Gastrocnemius medialis (tissue), 4 donors: ENCODE measurements at regions not wholly inside any gene's neighbourhood (a gene's known extent, or its start where the extent isn't known, plus 50 kb on each side); places are given as distances from the start of the nearest gene placed in this dataset.

ENCODE experiments used
- ATAC-seq, 2 donors: fragments of 150-250 bp; one replicate each; pipeline ENCODE4 v1.9.1; 2016
- DNase-seq, 2 donors: peaks; one replicate each; pipeline ENCODE4 v3.0.0-alpha.2; 2019
- H3K27ac ChIP-seq, 4 donors: fragments of 200-600 bp; sonication (generic); 1 replicate in 1 of 4; 2 replicates in 3 of 4; pipeline ENCODE4 v1.5.1; 2016 to 2018; ENCODE audit warnings: mild to moderate bottlenecking in 2 of 4, moderate library complexity in 1 of 4
- H3K27me3 ChIP-seq, 3 donors: fragments of 200-600 bp; sonication (generic) in 2 of 3; 1 replicate in 1 of 3; 2 replicates in 2 of 3; pipeline versions ENCODE4 v1.5.1 to v1.6.0; 2016 to 2019; ENCODE audit warnings: mild to moderate bottlenecking in 1 of 3, moderate library complexity in 1 of 3
- H3K36me3 ChIP-seq, 2 donors: fragments of 200-600 bp; sonication (generic) in 1 of 2; one replicate each; pipeline ENCODE4 v1.5.1; 2017 to 2018
- H3K4me1 ChIP-seq, 2 donors: fragments of 200-600 bp; sonication (generic) in 1 of 2; one replicate each; pipeline ENCODE4 v1.5.1; 2016 to 2017; ENCODE audit warnings: mild to moderate bottlenecking in 2 of 2
- H3K4me3 ChIP-seq, 4 donors: fragments of 200-600 bp; sonication (generic) in 3 of 4; 1 replicate in 1 of 4; 2 replicates in 3 of 4; pipeline ENCODE4 v1.5.1; 2016 to 2019; ENCODE audit warnings: mild to moderate bottlenecking in 2 of 4
- H3K9me3 ChIP-seq, 3 donors: fragments of 200-600 bp; sonication (generic) in 2 of 3; 1 replicate in 1 of 3; 2 replicates in 2 of 3; pipeline ENCODE4 v1.5.1; 2016 to 2019
- POLR2A ChIP-seq, 2 donors: fragments of 450-650 bp; IDR thresholded peaks; one replicate each; pipeline ENCODE4 v1.6.1; 2017; ENCODE audit warnings: antibody characterized with exemption in 2 of 2, mild to moderate bottlenecking in 2 of 2, moderate library complexity in 2 of 2
- in situ Hi-C, 4 donors: fragments of 200-750 bp; cut with MboI; loops; one replicate each; pipeline versions ENCODE4 v1.15.0 to v1.8.0; 2017; ENCODE audit warnings: low sequenced_read_pairs in 4 of 4
- intact Hi-C: fragments of 100-400 bp; cut with DNase I; formaldehyde crosslinking; loops from one replicate; pipeline ENCODE4 v1.15.1; 2023; ENCODE audit warnings: low total_unique reads
- TF ChIP-seq, protein P1 (sequence below), 5 experiments: fragments of 450-650 bp in 3 of 5; fragments of 200-600 bp in 2 of 5; sonication (generic) in 2 of 5; IDR thresholded peaks in 4 of 5; conservative IDR thresholded peaks in 1 of 5; 1 replicate in 4 of 5; 2 replicates in 1 of 5; pipeline ENCODE4 v1.5.1; 2016 to 2019; ENCODE audit warnings: antibody characterized with exemption in 5 of 5, mild to moderate bottlenecking in 3 of 5, moderate library complexity in 3 of 5

GRCh38 chr12:88338486-88338885 is 196.4 kb downstream of the TMTC3 start:
- Histone ChIP-seq H3K36me3 (no peaks in the 10 kb centered on the region), H3K9me3 (no peaks in the 10 kb centered on the region), H3K27ac (no peak overlapping the region), H3K4me1 (no peaks in the 10 kb centered on the region), H3K27me3 (no peaks in the 10 kb centered on the region), H3K4me3 (no peak overlapping the region)
- DNase-seq (no peak), ATAC-seq (no peak)
- TF ChIP-seq, protein P1, sequence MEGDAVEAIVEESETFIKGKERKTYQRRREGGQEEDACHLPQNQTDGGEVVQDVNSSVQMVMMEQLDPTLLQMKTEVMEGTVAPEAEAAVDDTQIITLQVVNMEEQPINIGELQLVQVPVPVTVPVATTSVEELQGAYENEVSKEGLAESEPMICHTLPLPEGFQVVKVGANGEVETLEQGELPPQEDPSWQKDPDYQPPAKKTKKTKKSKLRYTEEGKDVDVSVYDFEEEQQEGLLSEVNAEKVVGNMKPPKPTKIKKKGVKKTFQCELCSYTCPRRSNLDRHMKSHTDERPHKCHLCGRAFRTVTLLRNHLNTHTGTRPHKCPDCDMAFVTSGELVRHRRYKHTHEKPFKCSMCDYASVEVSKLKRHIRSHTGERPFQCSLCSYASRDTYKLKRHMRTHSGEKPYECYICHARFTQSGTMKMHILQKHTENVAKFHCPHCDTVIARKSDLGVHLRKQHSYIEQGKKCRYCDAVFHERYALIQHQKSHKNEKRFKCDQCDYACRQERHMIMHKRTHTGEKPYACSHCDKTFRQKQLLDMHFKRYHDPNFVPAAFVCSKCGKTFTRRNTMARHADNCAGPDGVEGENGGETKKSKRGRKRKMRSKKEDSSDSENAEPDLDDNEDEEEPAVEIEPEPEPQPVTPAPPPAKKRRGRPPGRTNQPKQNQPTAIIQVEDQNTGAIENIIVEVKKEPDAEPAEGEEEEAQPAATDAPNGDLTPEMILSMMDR (IDR thresholded peaks at IDR 0.05 in 4 of 5, conservative IDR thresholded peaks at IDR 0.05 in 1 of 5), result no peak
- TF ChIP-seq POLR2A (IDR thresholded peaks at IDR 0.05), result no peak
- intact Hi-C loops, result no loop called here
- in situ Hi-C loops, result no loop called here

DNA sequence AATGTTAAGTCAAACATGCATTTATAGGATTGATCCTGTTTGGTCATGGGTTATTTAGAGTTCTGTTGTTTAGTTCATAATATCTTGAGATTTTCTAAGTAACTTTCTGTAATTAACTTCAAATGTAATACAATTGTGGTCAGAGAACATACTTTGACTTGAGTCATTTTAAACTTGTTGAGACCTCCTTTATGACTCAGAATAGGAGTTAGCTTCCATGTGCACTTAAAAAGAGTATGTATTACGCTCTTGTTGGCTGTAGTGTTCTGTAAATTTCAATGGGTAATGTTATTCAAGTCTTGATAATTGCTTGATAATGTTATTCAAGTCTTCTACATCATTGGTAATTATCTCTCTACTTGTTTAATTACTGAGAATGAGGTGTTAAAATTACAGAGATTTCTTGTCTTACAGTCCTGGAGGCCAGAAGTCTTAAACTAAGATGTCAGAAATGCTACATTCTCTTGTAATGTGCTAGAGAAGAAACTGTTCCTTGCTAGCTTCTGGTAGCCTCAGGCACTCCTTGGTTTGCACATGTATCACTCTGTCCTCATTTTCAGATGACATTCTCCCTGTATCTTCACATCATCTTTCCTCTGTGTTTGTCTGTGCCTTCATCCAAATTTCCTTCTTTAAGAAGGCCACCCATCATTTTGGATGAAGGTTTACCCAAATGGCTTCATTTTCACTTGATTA is 197.3 kb downstream of the TMTC3 start:
- in situ Hi-C loops (no loop called here), intact Hi-C loops (no loop called here)

GRCh38 chr12:88339966-88340365 is 197.9 kb downstream of the TMTC3 start:
- in situ Hi-C loops (no loop called here), intact Hi-C loops (no loop called here)
- DNase-seq (no peak), ATAC-seq (no peak)
- no peaks in the 10 kb centered on the region for H3K9me3 ChIP-seq
- H3K27ac ChIP-seq, result no peak overlapping the region
- H3K27me3 ChIP-seq, result no peaks in the 10 kb centered on the region
- H3K4me1 ChIP-seq, result no peaks in the 10 kb centered on the region
- TF ChIP-seq, protein P1 (IDR thresholded peaks at IDR 0.05 in 4 of 5, conservative IDR thresholded peaks at IDR 0.05 in 1 of 5), result no peak
- TF ChIP-seq POLR2A (IDR thresholded peaks at IDR 0.05), result no peak
- H3K36me3 ChIP-seq, result no peaks in the 10 kb centered on the region
- no peak overlapping the region for H3K4me3 ChIP-seq

More for the DNA sequence above, 197.3 kb downstream of the TMTC3 start:
- DNase-seq (no peak), ATAC-seq (no peak)
- Histone ChIP-seq H3K27ac (no peak overlapping the region), H3K4me1 (no peaks in the 10 kb centered on the region), H3K36me3 (no peaks in the 10 kb centered on the region), H3K4me3 (no peak overlapping the region), H3K9me3 (no peaks in the 10 kb centered on the region), H3K27me3 (no peaks in the 10 kb centered on the region)
- TF ChIP-seq POLR2A (IDR thresholded peaks at IDR 0.05), result no peak
- TF ChIP-seq, protein P1 (IDR thresholded peaks at IDR 0.05 in 4 of 5, conservative IDR thresholded peaks at IDR 0.05 in 1 of 5), result no peak

DNA sequence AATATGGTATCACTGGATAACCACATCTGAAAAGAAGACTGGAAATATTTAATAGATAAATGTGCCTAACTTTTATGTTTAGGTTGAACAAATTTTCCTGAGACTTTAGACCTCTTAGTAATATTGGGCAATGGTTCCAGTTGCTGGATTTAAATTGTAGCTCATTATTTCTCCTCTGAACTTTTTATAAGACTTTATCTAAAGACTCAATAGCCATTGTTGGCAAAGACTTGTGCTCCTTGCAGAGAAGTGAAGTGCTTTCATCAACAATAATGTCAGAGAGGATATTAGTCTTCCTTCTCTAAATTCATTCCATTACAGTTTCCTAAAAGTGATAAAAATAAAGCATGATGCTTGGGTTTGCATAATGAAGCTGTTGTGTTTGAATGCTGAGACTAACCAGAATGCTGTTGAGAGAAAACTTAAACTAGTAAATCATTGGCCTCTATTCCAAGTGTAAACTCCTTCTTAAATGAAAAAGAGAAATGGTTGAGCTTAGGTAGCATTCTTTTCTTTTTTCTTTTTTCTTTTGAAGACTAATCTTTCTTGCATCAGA is 200.2 kb downstream of the TMTC3 start:
- intact Hi-C loops (no loop called here), in situ Hi-C loops (no loop called here)
- ATAC-seq (no peak), DNase-seq (no peak)
- TF ChIP-seq, protein P1 (IDR thresholded peaks at IDR 0.05 in 4 of 5, conservative IDR thresholded peaks at IDR 0.05 in 1 of 5), result no peak
- TF ChIP-seq POLR2A (IDR thresholded peaks at IDR 0.05), result no peak
- Histone ChIP-seq H3K36me3 (no peaks in the 10 kb centered on the region), H3K9me3 (no peaks in the 10 kb centered on the region), H3K4me1 (no peaks in the 10 kb centered on the region), H3K4me3 (no peak overlapping the region), H3K27ac (no peak overlapping the region), H3K27me3 (no peaks in the 10 kb centered on the region)
